Osteocyte (in vitro differentiated cells): ENCODE measurements at regions not wholly inside any gene's neighbourhood (a gene's known extent, or its start where the extent isn't known, plus 50 kb on each side); places are given as distances from the start of the nearest gene placed in this dataset.

ENCODE experiments used
- DNase-seq: peaks from one replicate; pipeline ENCODE4 v3.0.0; 2021; ENCODE audit warnings: mixed read lengths; ENCODE audit not compliant: unreplicated experiment; ENCODE audit errors: extremely low spot score
- H3K27ac Mint-ChIP-seq: one replicate; pipeline ENCODE4 v1.8.0; 2021; ENCODE audit warnings: mild to moderate bottlenecking, mixed read lengths; ENCODE audit not compliant: unreplicated experiment
- H3K27me3 Mint-ChIP-seq: one replicate; pipeline ENCODE4 v1.8.0; 2021; ENCODE audit warnings: mixed read lengths; ENCODE audit not compliant: unreplicated experiment
- H3K36me3 Mint-ChIP-seq: one replicate; pipeline ENCODE4 v1.8.0; 2021; ENCODE audit warnings: mixed read lengths; ENCODE audit not compliant: unreplicated experiment
- H3K4me1 Mint-ChIP-seq: one replicate; pipeline ENCODE4 v1.8.0; 2021; ENCODE audit warnings: mixed read lengths; ENCODE audit not compliant: unreplicated experiment
- H3K4me3 Mint-ChIP-seq: one replicate; pipeline ENCODE4 v1.8.0; 2021; ENCODE audit warnings: mild to moderate bottlenecking, moderate library complexity, mixed read lengths; ENCODE audit not compliant: unreplicated experiment
- H3K9me3 Mint-ChIP-seq: one replicate; pipeline ENCODE4 v1.8.0; 2021; ENCODE audit warnings: mixed read lengths; ENCODE audit not compliant: unreplicated experiment
- TF ChIP-seq, protein P1 (sequence below): fragments of 200-600 bp; sonication (generic); IDR thresholded peaks from 2 replicates; pipeline ENCODE4 v1.5.0; 2021; ENCODE audit warnings: antibody characterized with exemption, mild to moderate bottlenecking, moderate library complexity

DNA sequence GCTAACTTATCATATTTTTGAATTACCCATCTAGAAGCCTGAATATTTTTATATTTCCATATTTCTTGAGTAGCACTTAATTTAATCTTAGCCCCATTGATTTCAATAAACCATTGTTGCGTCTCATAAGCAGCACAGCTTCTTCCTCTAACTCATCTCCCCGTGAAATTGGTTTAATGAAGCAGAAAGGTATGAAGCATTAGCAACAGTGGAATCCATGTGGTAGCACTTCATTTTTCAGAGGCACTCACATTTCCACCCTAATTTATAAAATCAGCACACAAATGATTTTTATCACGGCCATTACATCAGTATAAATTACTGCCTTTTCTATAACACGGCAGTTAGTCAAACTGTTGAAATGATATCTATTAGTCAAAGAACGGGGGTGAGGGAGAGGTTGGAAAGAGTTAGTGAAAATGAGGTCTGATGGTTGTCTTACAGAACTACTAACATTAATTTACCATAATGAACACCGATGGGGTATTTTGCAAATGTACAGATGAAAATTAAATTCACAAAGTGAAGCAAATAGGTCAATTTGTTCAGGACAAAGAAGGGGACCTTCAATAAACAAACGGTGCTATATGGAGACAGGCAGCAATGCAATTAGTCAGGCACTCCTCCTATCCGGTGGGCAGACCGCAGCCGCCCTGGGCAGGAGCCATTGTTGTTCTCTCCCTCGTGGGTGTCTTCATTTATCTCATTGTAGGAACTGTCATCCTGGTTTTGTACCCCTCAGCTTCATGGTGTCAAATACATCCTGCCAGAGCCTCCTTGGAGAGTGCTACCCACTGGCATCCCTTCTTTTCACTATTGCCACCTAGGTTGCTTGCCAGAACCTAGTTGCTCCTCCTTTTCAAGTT lies 205.7 kb downstream of the SOX3 start:
- no peak for DNase-seq
- H3K4me3 Mint-ChIP-seq, result no peak overlapping the region
- no peaks in the 10 kb centered on the region for H3K36me3 Mint-ChIP-seq
- H3K4me1 Mint-ChIP-seq, result no peaks in the 10 kb centered on the region
- peaks cover 25% of the 10 kb centered on the region for H3K9me3 Mint-ChIP-seq
- no peaks in the 10 kb centered on the region for H3K27me3 Mint-ChIP-seq
- H3K27ac Mint-ChIP-seq, result no peak overlapping the region
- TF ChIP-seq, protein P1, sequence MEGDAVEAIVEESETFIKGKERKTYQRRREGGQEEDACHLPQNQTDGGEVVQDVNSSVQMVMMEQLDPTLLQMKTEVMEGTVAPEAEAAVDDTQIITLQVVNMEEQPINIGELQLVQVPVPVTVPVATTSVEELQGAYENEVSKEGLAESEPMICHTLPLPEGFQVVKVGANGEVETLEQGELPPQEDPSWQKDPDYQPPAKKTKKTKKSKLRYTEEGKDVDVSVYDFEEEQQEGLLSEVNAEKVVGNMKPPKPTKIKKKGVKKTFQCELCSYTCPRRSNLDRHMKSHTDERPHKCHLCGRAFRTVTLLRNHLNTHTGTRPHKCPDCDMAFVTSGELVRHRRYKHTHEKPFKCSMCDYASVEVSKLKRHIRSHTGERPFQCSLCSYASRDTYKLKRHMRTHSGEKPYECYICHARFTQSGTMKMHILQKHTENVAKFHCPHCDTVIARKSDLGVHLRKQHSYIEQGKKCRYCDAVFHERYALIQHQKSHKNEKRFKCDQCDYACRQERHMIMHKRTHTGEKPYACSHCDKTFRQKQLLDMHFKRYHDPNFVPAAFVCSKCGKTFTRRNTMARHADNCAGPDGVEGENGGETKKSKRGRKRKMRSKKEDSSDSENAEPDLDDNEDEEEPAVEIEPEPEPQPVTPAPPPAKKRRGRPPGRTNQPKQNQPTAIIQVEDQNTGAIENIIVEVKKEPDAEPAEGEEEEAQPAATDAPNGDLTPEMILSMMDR, result no peak

DNA sequence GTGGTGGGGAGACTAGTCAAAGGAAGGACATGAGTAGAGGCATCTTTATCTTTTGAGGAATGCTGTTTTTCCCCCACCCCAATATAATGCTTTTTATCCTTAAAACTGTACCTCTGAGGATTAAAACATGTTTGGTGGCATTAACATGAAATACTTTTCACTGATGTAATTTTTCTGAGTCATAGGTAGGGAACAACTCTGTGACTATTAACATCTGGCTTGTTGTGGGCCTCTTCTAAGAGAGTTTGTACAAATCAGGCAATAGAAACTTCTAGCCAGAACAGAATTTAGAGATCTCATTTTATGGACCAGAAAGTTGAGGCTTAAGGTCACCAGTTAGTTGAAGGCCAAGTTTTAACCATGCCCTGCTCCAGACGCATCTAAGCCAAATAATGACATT lies 207.6 kb downstream of the SOX3 start:
- Mint-ChIP-seq H3K27ac (no peak overlapping the region), H3K36me3 (no peaks in the 10 kb centered on the region), H3K4me1 (no peaks in the 10 kb centered on the region), H3K9me3 (peaks cover 19% of the 10 kb centered on the region), H3K4me3 (no peak overlapping the region), H3K27me3 (no peaks in the 10 kb centered on the region)
- DNase-seq, result no peak
- TF ChIP-seq, protein P1, result no peak

DNA sequence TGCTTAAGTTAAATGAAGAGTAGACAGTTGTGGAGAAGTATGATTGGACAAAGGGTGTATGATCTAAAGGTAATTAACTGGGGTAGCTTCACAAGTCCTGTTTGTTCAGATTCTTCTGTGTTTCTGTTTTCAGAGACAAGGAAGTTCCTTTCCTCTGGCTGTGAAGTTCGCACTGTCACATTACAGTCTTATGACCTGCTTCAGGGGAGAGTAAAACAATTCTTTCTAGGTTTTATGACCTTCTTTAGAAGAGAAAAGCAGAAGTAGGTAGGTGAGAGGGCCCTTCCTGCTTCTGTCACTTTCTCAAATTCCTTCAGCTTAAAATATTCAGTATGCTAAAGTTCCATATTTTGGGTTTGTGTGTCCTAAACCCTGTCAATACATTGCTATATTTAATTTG lies 211.9 kb downstream of the SOX3 start:
- Mint-ChIP-seq H3K36me3 (no peaks in the 10 kb centered on the region), H3K4me3 (no peak overlapping the region), H3K27ac (no peak overlapping the region), H3K9me3 (peaks cover 24% of the 10 kb centered on the region), H3K4me1 (no peaks in the 10 kb centered on the region), H3K27me3 (no peaks in the 10 kb centered on the region)
- TF ChIP-seq, protein P1, result no peak
- DNase-seq, result no peak

DNA sequence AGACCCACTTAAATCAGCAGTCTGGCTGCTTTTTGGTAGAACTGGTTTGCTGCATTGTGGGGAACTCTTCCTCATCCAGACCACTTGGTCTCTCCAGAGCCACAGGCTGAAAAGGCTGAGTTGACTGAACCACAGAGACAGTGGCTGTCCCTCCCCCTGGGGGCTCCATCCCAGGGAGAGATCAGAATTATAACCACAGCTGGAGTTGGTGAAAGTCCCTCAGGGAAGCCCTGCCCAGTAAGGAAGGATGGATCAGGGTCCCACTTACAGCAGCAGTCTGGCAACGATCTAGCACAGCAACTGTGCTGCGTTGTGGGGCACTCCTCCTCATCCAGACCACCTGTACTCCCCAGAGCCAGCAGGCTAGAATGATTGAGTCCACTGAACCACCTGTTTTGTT lies 212.7 kb downstream of the SOX3 start:
- peaks cover 24% of the 10 kb centered on the region for H3K9me3 Mint-ChIP-seq
- TF ChIP-seq, protein P1, result no peak
- H3K4me1 Mint-ChIP-seq, result no peaks in the 10 kb centered on the region
- no peak for DNase-seq
- H3K27me3 Mint-ChIP-seq, result no peaks in the 10 kb centered on the region
- H3K27ac Mint-ChIP-seq, result no peak overlapping the region
- H3K36me3 Mint-ChIP-seq, result no peaks in the 10 kb centered on the region
- H3K4me3 Mint-ChIP-seq, result no peak overlapping the region

DNA sequence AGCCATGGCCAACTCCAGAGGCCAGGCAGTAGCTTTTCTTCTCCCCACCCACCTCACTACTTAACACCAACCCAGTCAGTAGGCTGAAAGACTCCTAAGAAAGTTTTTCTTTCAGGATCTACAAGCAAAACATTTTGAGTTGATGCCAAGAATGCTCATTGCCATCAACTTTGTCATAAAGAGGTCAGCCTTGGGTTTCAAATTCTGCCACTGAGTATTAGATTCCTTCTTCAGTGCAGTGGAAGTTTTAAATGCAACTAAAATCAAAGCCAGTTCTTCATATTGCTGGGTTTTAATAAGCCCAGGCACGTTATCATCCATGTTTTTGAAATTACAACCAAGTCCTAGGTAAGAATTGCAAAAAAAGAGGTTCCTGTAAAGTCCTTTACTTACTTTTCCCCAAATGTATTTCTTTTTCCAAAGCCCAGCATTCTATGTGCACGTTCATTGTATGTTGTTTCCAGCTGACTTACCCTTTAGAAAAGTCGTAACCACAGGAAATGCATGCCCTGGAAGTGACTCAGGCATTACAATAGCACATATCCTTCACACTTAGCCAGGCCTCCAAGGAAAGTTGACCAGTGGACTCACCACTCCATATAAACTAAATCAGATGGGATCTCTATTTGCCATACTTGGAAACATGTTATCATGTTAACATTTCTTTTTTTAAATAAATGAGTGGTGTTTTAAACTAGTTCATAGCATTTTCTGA lies 229.9 kb downstream of the SOX3 start:
- TF ChIP-seq, protein P1, result no peak
- Mint-ChIP-seq H3K4me3 (no peak overlapping the region), H3K9me3 (peaks cover 44% of the 10 kb centered on the region), H3K27me3 (no peaks in the 10 kb centered on the region), H3K4me1 (no peaks in the 10 kb centered on the region), H3K27ac (no peak overlapping the region), H3K36me3 (no peaks in the 10 kb centered on the region)
- no peak for DNase-seq
